Fibroblast of the aortic adventitia (primary cell): ENCODE measurements at regions not wholly inside any gene's neighbourhood (a gene's known extent, or its start where the extent isn't known, plus 50 kb on each side); places are given as distances from the start of the nearest gene placed in this dataset.

Source experiments
- DNase-seq: peaks from one replicate; pipeline ENCODE4 v3.0.0-alpha.2; 2010; ENCODE audit warnings: low read depth
- H3K4me3 ChIP-seq: 2 replicates; pipeline ENCODE4 v1.5.1; 2011; ENCODE audit warnings: low read depth, mild to moderate bottlenecking, control low read depth, low read length, moderate library complexity
- TF ChIP-seq, protein P1 (sequence below): IDR thresholded peaks from 2 replicates; pipeline ENCODE4 v1.5.1; 2011; ENCODE audit warnings: mild to moderate bottlenecking, low read length, control low read depth, inconsistent platforms; ENCODE audit not compliant: insufficient read depth

GRCh38 chr1:213884942-213885341 lies 102.8 kb upstream of the PROX1 start:
- no peak for DNase-seq
- TF ChIP-seq, protein P1, sequence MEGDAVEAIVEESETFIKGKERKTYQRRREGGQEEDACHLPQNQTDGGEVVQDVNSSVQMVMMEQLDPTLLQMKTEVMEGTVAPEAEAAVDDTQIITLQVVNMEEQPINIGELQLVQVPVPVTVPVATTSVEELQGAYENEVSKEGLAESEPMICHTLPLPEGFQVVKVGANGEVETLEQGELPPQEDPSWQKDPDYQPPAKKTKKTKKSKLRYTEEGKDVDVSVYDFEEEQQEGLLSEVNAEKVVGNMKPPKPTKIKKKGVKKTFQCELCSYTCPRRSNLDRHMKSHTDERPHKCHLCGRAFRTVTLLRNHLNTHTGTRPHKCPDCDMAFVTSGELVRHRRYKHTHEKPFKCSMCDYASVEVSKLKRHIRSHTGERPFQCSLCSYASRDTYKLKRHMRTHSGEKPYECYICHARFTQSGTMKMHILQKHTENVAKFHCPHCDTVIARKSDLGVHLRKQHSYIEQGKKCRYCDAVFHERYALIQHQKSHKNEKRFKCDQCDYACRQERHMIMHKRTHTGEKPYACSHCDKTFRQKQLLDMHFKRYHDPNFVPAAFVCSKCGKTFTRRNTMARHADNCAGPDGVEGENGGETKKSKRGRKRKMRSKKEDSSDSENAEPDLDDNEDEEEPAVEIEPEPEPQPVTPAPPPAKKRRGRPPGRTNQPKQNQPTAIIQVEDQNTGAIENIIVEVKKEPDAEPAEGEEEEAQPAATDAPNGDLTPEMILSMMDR = no peak
- no peak overlapping the region for H3K4me3 ChIP-seq

GRCh38 chr1:213887842-213888241 lies 99.9 kb upstream of the PROX1 start:
- no peak overlapping the region for H3K4me3 ChIP-seq
- TF ChIP-seq, protein P1 = no peak
- DNase-seq = no peak

DNA sequence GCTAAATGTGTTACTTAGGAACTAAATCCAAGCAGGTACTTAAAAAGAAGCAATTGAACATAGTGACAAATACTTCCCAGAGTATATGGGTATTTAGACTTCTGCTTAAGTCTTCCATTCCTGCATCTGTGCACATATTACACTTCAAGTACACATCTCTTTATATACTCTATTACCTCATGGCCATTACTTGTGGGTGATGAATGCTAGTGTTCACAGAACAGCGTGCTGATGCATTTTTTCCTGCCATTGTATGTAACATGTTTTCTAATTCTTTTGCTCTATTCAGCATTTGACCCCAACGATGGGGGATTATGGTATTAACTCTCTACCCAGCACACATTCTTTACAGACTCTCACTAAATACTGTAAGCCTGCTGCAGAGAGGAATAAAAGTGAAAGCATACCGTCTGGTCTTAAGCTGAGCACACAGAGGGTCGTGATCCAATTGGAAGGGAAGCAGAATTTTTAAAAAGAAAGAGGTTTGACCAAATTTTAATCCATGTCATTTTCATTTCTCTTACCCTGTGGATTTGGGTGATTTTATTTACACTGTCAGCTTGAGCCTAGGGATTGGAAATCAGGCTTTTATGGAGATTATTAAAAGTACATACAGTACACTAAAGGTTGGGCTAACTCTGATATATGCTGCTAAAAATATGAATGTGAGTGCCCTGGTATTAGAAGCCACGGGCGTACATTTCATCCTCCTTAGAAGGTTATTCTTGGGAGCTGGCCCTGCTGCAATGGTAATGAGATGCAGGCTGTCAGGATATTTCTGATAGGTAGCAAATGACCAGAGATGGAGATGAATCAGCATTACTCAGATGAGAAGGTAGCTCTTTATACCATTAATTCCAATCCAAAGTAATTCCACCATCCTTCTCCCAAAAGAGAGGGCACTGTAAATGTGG lies 95.5 kb upstream of the PROX1 start:
- TF ChIP-seq, protein P1 = no peak
- no peak overlapping the region for H3K4me3 ChIP-seq
- DNase-seq = no peak

DNA sequence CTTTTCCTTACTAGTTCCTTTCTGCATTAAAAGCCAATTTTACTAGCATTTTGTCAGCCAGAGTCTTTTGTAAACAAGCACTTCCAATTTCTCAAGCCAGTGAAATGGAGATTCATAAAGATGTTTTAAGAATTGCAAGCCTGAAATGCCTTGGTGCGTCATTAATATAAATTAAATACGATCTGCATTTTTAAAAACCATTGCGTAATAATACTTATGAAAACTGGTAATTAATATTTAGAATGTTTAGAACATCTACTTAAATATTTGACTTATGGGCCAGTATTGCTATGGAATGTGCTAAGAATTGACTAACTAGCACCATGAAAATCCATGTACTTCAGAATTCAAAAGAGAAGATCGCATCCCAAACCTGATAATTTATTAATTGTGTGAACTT lies 89.1 kb upstream of the PROX1 start:
- TF ChIP-seq, protein P1 = no peak
- no peak for DNase-seq
- no peak overlapping the region for H3K4me3 ChIP-seq

DNA sequence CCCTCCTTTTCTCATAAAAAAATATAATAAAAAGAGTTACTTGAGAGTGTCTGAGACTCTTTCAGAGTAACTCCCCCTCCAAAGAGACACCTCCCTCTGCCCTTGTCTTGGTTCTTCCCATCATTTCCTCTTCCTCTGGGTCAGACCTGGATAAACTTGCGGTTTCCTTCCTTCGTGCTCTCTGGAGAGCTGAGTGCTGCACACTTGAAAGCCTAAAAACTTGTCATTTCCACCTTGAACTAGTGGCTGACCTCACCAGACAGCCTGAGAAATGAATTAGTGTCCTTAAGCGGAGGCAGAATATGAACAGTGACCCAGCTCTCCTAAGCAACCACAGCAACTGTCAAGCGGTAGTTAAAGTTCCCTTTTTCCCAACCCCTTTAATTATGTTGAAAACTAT lies 88.4 kb upstream of the PROX1 start:
- no peak overlapping the region for H3K4me3 ChIP-seq
- TF ChIP-seq, protein P1 = no peak

DNA sequence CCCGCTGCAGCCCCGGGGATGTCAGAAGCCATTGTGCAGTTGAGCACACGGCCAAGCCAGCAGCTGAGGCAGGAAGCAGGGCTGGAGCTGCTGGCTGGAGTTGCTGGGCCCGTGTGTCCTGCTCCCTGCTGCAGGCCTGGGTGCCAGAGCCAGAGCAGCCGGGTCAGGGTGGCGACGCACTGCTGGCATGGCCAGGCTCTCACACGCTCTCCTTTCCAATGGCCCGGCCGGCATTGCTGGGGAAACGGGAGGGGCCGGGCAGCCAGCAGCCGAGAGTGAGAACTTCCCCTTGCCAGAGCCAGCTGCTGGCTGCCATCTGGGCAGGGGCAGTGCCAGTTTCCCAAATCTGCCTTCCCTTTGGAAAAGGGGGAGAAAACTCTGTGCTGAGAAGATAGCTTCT lies 82.4 kb upstream of the PROX1 start:
- DNase-seq = no peak
- TF ChIP-seq, protein P1 = no peak
- H3K4me3 ChIP-seq = no peak overlapping the region

More for the DNA sequence above, 88.4 kb upstream of the PROX1 start:
- no peak for DNase-seq

GRCh38 chr1:213908521-213908920 lies 79.3 kb upstream of the PROX1 start:
- H3K4me3 ChIP-seq = no peak overlapping the region
- TF ChIP-seq, protein P1 = no peak
- no peak for DNase-seq
